Right lobe of liver (tissue), 6 donors: ENCODE measurements at regions not wholly inside any gene's neighbourhood (a gene's known extent, or its start where the extent isn't known, plus 50 kb on each side); places are given as distances from the start of the nearest gene placed in this dataset.
"Not testable (repeated sequence)": the region's sequence is repeated elsewhere in the genome, so short reads cannot be mapped to it uniquely, and the experiment has no call there.

ENCODE experiments used
- ATAC-seq, 4 donors: fragments of 200-7000 bp; cut with Tn5 transposase; one replicate each; pipeline ENCODE4 v1.9.1; 2020; ENCODE audit warnings: mild to moderate bottlenecking in 4 of 4, moderate library complexity in 4 of 4
- DNase-seq, 3 donors: peaks; one replicate each; pipeline ENCODE4 v3.0.0-alpha.2; 2020
- H3K27ac ChIP-seq, 3 donors: fragments of 200-600 bp; one replicate each; pipeline ENCODE4 v1.8.0; 2022
- H3K27me3 ChIP-seq, 2 donors: fragments of 200-600 bp; one replicate each; pipeline ENCODE4 v1.8.0; 2022
- H3K36me3 ChIP-seq, 4 donors: fragments of 200-600 bp; sonication (generic) in 1 of 4; one replicate each; pipeline versions ENCODE4 v1.5.1 to v1.8.0; 2017 to 2022; ENCODE audit warnings: control low read depth in 1 of 4
- H3K4me1 ChIP-seq, 4 donors: fragments of 200-600 bp; sonication (generic) in 1 of 4; one replicate each; pipeline versions ENCODE4 v1.5.1 to v1.8.0; 2017 to 2022; ENCODE audit warnings: control low read depth in 1 of 4
- H3K4me3 ChIP-seq, 3 donors: fragments of 200-600 bp; one replicate each; pipeline ENCODE4 v1.8.0; 2022
- H3K9me3 ChIP-seq, 4 donors: fragments of 200-600 bp; sonication (generic) in 1 of 4; one replicate each; pipeline versions ENCODE4 v1.5.1 to v1.8.0; 2017 to 2022; ENCODE audit warnings: control low read depth in 1 of 4
- POLR2A ChIP-seq: fragments of 450-650 bp; IDR thresholded peaks from one replicate; pipeline ENCODE4 v1.6.1; 2017; ENCODE audit warnings: antibody characterized with exemption, mild to moderate bottlenecking
- WGBS: methylation state at CpG from one replicate; pipeline ENCODE4 v1.1.6; 2018; ENCODE audit warnings: low coverage, low lambda C conversion rate; ENCODE audit not compliant: insufficient coverage; ENCODE audit errors: missing lambda C conversion rate; 5-methylcytosine and 5-hydroxymethylcytosine counted together
- intact Hi-C, 2 donors: fragments of 100-400 bp; cut with DNase I; formaldehyde crosslinking; loops; one replicate each; pipeline versions ENCODE4 v1.11.2 to v1.14.1; 2022
- TF ChIP-seq, protein P1 (sequence below), 4 donors: fragments of 200-600 bp in 3 of 4; fragments of 450-650 bp in 1 of 4; IDR thresholded peaks; one replicate each; pipeline versions ENCODE4 v1.5.1 to v1.8.0; 2016 to 2022; ENCODE audit warnings: antibody characterized with exemption in 4 of 4, mild to moderate bottlenecking in 2 of 4
- donor health status: DM: no; HTN: yes; CAD: no.
- donor health status: DM: no; HTN: no; CAD: no.
- donor health status: DM: no; HTN: no; CAD: no.
- donor health status: DM: no; HTN: yes; CAD: no.
- donor health status: DM: no; HTN: yes; CAD: no.

DNA sequence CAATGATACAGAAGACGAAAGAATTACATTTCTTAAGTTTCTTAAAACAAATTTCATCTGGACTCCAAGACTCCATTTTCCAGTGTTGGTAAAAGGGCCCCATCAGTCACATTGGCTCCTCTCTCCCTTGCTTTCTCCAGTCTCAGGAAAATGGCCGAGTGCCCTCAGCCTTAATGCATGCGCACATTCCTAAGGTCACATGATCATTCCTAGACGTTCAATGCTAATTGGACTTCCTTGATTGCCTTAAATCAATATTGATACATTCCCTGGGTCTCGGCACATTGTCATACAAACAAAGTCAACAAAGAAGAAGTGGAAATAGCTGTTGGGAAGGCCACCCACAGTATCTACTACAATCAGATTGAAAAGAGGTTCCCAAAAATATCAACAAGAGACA is 413.6 kb upstream of the GRAMD2B start:
- ATAC-seq (no peak), DNase-seq (no peak)
- Histone ChIP-seq H3K9me3 (no peaks in the 10 kb centered on the region), H3K4me1 (no peaks in the 10 kb centered on the region), H3K27me3 (no peaks in the 10 kb centered on the region), H3K27ac (no peak overlapping the region), H3K4me3 (no peak overlapping the region), H3K36me3 (no peaks in the 10 kb centered on the region)
- WGBS, result 43% methylated on average over 5 of the region's 5 CpGs
- intact Hi-C loops, result no loop called here
- TF ChIP-seq POLR2A, result no peak
- TF ChIP-seq, protein P1, sequence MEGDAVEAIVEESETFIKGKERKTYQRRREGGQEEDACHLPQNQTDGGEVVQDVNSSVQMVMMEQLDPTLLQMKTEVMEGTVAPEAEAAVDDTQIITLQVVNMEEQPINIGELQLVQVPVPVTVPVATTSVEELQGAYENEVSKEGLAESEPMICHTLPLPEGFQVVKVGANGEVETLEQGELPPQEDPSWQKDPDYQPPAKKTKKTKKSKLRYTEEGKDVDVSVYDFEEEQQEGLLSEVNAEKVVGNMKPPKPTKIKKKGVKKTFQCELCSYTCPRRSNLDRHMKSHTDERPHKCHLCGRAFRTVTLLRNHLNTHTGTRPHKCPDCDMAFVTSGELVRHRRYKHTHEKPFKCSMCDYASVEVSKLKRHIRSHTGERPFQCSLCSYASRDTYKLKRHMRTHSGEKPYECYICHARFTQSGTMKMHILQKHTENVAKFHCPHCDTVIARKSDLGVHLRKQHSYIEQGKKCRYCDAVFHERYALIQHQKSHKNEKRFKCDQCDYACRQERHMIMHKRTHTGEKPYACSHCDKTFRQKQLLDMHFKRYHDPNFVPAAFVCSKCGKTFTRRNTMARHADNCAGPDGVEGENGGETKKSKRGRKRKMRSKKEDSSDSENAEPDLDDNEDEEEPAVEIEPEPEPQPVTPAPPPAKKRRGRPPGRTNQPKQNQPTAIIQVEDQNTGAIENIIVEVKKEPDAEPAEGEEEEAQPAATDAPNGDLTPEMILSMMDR (IDR thresholded peaks at IDR 0.05), result no peak

- intact Hi-C loops, H3K4me1 ChIP-seq, H3K4me3 ChIP-seq, H3K27ac ChIP-seq, DNase-seq, H3K36me3 ChIP-seq, ATAC-seq, H3K27me3 ChIP-seq, H3K9me3 ChIP-seq: not testable (repeated sequence)
- 87% methylated on average over 7 of the region's 7 CpGs for WGBS
Observed at GRCh38 chr5:126011526-126011925, 411.7 kb upstream of the GRAMD2B start.

- H3K4me1 ChIP-seq, result no peaks in the 10 kb centered on the region
- ATAC-seq, result no peak
- H3K9me3 ChIP-seq, result no peaks in the 10 kb centered on the region
- H3K27me3 ChIP-seq, result no peaks in the 10 kb centered on the region
- intact Hi-C loops, result no loop called here
- H3K27ac ChIP-seq, result no peak overlapping the region
- TF ChIP-seq POLR2A, result no peak
- TF ChIP-seq, protein P1 (IDR thresholded peaks at IDR 0.05), result no peak
- WGBS, result 90% methylated on average over 1 of the region's 1 CpG
- H3K36me3 ChIP-seq, result no peaks in the 10 kb centered on the region
- DNase-seq, result no peak
- no peak overlapping the region for H3K4me3 ChIP-seq
Observed at GRCh38 chr5:126014676-126015075, 408.5 kb upstream of the GRAMD2B start.

DNA sequence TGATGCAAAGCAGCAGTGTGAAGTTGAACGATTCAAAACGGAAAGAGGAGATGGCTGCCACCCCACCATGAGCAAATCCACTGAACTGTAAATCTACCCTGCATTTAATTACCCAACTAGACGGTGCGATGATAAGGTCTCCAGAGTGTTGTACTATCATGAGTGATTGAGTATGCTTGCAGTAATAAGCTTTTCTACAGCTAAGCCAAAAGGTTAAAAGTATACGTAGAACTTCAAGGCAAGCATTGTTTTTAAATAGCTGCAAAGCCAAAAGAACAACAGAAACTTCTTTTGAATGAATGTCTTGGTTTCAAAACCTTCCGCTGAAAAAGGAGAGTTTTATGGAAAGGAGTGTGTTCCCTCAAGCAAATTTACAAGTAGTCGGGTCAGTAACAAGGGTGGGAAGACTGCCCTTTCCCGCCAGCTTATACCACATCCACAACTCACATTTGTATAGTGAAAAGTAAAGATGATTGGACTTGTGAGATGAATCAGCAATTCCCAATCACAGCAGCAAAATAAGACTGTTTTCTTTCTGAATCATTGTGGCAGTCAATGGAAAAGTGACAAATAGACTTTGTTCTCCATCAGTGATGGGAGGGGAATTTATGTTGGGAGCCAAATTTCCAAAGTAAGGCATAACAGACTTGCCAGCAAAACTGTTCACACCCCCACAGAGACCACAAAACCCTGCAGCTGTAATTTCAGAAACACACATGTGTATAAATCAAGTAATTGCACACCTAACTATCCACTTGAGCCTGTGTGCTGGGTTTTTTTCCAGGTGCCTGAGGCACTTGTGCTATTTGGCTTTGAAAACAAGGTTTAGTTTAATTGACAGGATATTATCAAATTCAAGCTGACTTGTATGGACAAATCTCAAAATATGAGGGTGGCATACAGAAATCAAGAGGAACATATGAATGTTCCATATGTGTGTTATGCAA is 407.7 kb upstream of the GRAMD2B start:
- no peak overlapping the region for H3K4me3 ChIP-seq
- intact Hi-C loops, result no loop called here
- peak overlapping the region in 1 of 3 donors; percentile 4 for H3K27ac ChIP-seq
- WGBS, result 58% methylated on average over 8 of the region's 8 CpGs
- H3K36me3 ChIP-seq, result no peaks in the 10 kb centered on the region
- DNase-seq (no peak), ATAC-seq (peak; percentile 33 to 92 (median 74))
- no peaks in the 10 kb centered on the region for H3K4me1 ChIP-seq
- TF ChIP-seq, protein P1 (IDR thresholded peaks at IDR 0.05), result no peak
- no peak for TF ChIP-seq POLR2A
- no peaks in the 10 kb centered on the region for H3K9me3 ChIP-seq
- H3K27me3 ChIP-seq, result no peaks in the 10 kb centered on the region

- Histone ChIP-seq H3K27me3 (no peaks in the 10 kb centered on the region), H3K4me1 (no peaks in the 10 kb centered on the region), H3K4me3 (no peak overlapping the region), H3K27ac (no peak overlapping the region), H3K36me3 (no peaks in the 10 kb centered on the region), H3K9me3 (no peaks in the 10 kb centered on the region)
- intact Hi-C loops, result no loop called here
- TF ChIP-seq POLR2A, result no peak
- TF ChIP-seq, protein P1 (IDR thresholded peaks at IDR 0.05), result no peak
- ATAC-seq, result peak; percentile 33 to 89 (median 82)
- DNase-seq, result peak; percentile 46 to 69 (median 62)
- WGBS, result 33% methylated on average over 1 of the region's 1 CpG
Observed at GRCh38 chr5:126016256-126016655, 407.0 kb upstream of the GRAMD2B start.
